Ramos (cell line): ENCODE measurements at regions not wholly inside any gene's neighbourhood (a gene's known extent, or its start where the extent isn't known, plus 50 kb on each side); places are given as distances from the start of the nearest gene placed in this dataset.

Experiments used
- in situ Hi-C: fragments of 300-500 bp; cut with MboI; formaldehyde crosslinking; loops from one replicate; pipeline ENCODE4 v1.14.3; 2022; ENCODE audit warnings: low sequenced_read_pairs; ENCODE audit not compliant: unreplicated experiment

GRCh38 chr21:34307991-34308532, 55.7 kb upstream of the KCNE2 start:
- in situ Hi-C loops: no loop called here

GRCh38 chr21:34311561-34312330, 52.1 kb upstream of the KCNE2 start:
- in situ Hi-C loops: no loop called here

GRCh38 chr21:34313116-34313515, 50.7 kb upstream of the KCNE2 start:
- in situ Hi-C loops: no loop called here
